Testis (tissue), 2 donors: ENCODE measurements at regions not wholly inside any gene's neighbourhood (a gene's known extent, or its start where the extent isn't known, plus 50 kb on each side); places are given as distances from the start of the nearest gene placed in this dataset.
"Not testable (repeated sequence)": the region's sequence is repeated elsewhere in the genome, so short reads cannot be mapped to it uniquely, and the experiment has no call there.

Experiments
- DNase-seq: peaks from one replicate; pipeline ENCODE4 v3.0.0-alpha.2; 2019
- H3K27ac ChIP-seq, 2 donors: fragments of 200-600 bp; sonication (generic); one replicate each; pipeline ENCODE4 v1.5.1; 2019
- H3K27me3 ChIP-seq: fragments of 200-600 bp; sonication (generic); one replicate; pipeline ENCODE4 v1.5.1; 2019
- H3K36me3 ChIP-seq: fragments of 200-600 bp; sonication (generic); one replicate; pipeline ENCODE4 v1.5.1; 2017; ENCODE audit warnings: low read depth; ENCODE audit errors: missing control alignments
- H3K4me1 ChIP-seq: fragments of 200-600 bp; sonication (generic); one replicate; pipeline ENCODE4 v1.5.1; 2019
- H3K4me3 ChIP-seq, 2 donors: fragments of 200-600 bp; sonication (generic); one replicate each; pipeline ENCODE4 v1.5.1; 2017 to 2019
- H3K9me3 ChIP-seq: fragments of 200-600 bp; sonication (generic); one replicate; pipeline ENCODE4 v1.5.1; 2017
- CTCF ChIP-seq, 3 experiments: fragments of 450-650 bp in 2 of 3; fragments of 200-600 bp in 1 of 3; sonication (generic) in 1 of 3; IDR thresholded peaks; one replicate each; pipeline ENCODE4 v1.5.1; 2016 to 2019; ENCODE audit warnings: antibody characterized with exemption in 3 of 3, mild to moderate bottlenecking in 2 of 3, moderate library complexity in 1 of 3
- POLR2A ChIP-seq: fragments of 450-650 bp; IDR thresholded peaks from one replicate; pipeline ENCODE4 v1.6.1; 2017; ENCODE audit warnings: antibody characterized with exemption, mild to moderate bottlenecking, moderate library complexity
- WGBS, 2 donors: methylation state at CpG; one replicate each; pipeline ENCODE4 v1.1.5; 2018; 5-methylcytosine and 5-hydroxymethylcytosine counted together
- intact Hi-C: fragments of 100-400 bp; cut with DNase I; formaldehyde crosslinking; loops from one replicate; pipeline ENCODE4 v1.15.1; 2023; ENCODE audit warnings: low total_unique reads

GRCh38 chr3:165919284-165919683 is 82.1 kb upstream of the BCHE start:
- no peaks in the 10 kb centered on the region for H3K27me3 ChIP-seq
- H3K27ac ChIP-seq = no peak overlapping the region
- no peaks in the 10 kb centered on the region for H3K4me1 ChIP-seq
- no peaks in the 10 kb centered on the region for H3K36me3 ChIP-seq
- no peak for DNase-seq
- peak overlapping the region; percentile 22 to 50 for H3K4me3 ChIP-seq
- no peaks in the 10 kb centered on the region for H3K9me3 ChIP-seq
- 48 to 52% methylated on average over 4 of the region's 4 CpGs for WGBS, 2 donors
- TF ChIP-seq CTCF (IDR thresholded peaks at IDR 0.05) = no peak
- no peak for TF ChIP-seq POLR2A
- intact Hi-C loops = no loop called here

- TF ChIP-seq POLR2A = no peak
- no peak for TF ChIP-seq CTCF (IDR thresholded peaks at IDR 0.05)
- Histone ChIP-seq H3K36me3 (no peaks in the 10 kb centered on the region), H3K4me1 (no peaks in the 10 kb centered on the region), H3K4me3 (peak overlapping the region; percentile 22 to 50), H3K27me3 (no peaks in the 10 kb centered on the region), H3K27ac (no peak overlapping the region), H3K9me3 (no peaks in the 10 kb centered on the region)
- peak; percentile 59 for DNase-seq
- intact Hi-C loops = no loop called here
- 73 to 75% methylated on average over 7 to 23 of the region's 23 CpGs for WGBS, 2 donors
Measured at GRCh38 chr3:165918657-165918979, 81.4 kb upstream of the BCHE start.

DNA sequence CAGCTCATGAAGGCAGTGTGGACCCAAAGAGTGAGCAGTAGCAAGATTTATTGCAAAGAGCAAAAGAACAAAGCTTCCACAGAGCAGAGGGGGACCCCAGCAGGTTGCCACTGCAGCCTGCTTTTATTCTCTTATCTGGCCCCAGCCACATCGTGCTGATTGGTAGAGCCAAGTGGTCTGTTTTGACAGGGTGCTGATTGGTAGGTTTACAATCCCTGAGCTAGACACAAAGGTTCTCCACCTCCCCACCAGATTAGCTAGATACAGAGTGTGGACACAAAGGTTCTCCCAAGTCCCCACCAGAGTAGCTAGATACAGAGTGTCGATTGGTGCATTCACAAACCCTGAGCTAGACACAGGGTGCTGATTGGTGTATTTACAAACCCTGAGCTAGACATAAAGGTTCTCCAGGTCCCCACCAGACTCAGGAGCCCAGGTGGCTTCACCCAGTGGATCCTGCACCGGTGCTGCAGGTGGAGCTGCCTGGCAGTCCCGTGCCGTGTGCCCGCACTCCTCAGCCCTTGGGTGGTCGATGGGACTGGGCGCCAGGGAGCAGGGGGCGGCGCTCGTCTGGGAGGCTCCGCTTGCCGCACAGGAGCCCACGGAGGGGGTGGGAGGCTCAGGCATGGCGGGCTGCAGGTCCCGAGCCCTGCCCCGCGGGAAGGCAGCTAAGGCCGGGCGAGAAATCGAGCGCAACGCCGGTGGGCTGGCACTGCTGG is 80.9 kb upstream of the BCHE start:
- H3K27me3 ChIP-seq, H3K36me3 ChIP-seq, H3K27ac ChIP-seq, intact Hi-C loops, DNase-seq, H3K9me3 ChIP-seq, H3K4me1 ChIP-seq: not testable (repeated sequence)
- peak overlapping the region; percentile 22 to 50 for H3K4me3 ChIP-seq
- WGBS, 2 donors = 74 to 94% methylated on average over 2 to 23 of the region's 24 CpGs

DNA sequence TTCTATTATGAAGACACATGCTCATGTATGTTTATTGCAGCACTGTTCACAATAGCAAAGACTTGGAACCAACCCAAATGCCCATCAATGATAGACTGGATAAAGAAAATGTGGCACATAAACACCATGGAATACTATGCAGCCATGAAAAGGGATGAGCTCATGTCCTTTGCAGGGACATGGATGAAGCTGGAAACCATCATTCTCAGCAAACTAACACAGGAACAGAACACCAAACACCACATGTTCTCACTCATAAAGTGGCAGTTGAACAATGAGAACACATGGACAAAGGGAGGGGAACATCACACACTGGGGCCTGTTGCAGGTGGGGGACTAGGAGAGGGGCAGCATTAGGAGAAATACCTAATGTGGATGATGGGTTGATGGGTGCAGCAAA is 77.9 kb upstream of the BCHE start:
- H3K27me3 ChIP-seq, H3K9me3 ChIP-seq, DNase-seq, H3K4me3 ChIP-seq, H3K27ac ChIP-seq, intact Hi-C loops, H3K4me1 ChIP-seq, H3K36me3 ChIP-seq: not testable (repeated sequence)

DNA sequence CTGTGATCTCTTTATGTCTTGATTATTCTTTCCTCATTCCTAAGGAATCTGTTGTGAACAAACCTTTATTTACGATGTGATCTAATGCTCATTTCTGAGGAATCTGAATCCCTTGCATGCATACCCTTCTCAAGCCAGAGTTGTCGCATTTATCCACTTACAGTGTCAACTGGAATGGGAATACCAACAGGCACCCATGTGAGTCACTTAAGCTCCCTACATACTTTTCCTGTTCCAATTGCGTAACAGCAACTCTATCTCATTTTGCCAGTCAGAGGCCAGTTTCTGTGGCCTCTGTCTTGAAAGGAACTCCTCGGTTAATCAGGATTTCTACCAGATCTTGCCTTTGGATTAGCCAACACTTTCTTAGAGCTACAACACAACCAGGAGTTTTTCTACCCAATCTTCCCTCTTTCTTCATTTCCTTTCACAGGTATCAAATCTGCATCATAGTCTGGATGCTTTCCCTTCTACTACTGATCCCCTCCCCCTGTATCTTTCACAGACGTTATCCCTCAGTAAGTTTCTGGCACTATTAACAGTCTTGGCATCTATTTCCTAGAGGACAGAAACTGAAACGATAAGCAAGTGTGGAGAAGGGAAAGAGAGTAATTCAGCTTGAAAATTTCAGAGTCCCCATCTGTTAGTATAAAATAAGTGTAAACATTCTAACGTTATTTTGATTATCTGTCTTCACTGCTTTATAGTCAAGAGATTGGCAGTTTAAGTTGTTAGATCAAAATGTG is 66.8 kb upstream of the BCHE start:
- Histone ChIP-seq H3K4me3 (no peak overlapping the region), H3K4me1 (no peaks in the 10 kb centered on the region), H3K36me3 (no peaks in the 10 kb centered on the region), H3K27me3 (no peaks in the 10 kb centered on the region), H3K27ac (no peak overlapping the region), H3K9me3 (no peaks in the 10 kb centered on the region)
- intact Hi-C loops = no loop called here
- no peak for DNase-seq
- WGBS, 2 donors = 63 to 71% methylated on average over 7 of the region's 7 CpGs
- TF ChIP-seq CTCF (IDR thresholded peaks at IDR 0.05) (no peak), POLR2A (no peak)

GRCh38 chr3:165899066-165899465 is 61.8 kb upstream of the BCHE start:
- no peaks in the 10 kb centered on the region for H3K9me3 ChIP-seq
- H3K27ac ChIP-seq = no peak overlapping the region
- no peaks in the 10 kb centered on the region for H3K36me3 ChIP-seq
- TF ChIP-seq POLR2A = no peak
- TF ChIP-seq CTCF (IDR thresholded peaks at IDR 0.05) = no peak
- no peaks in the 10 kb centered on the region for H3K27me3 ChIP-seq
- 95% methylated on average over 1 of the region's 1 CpG for WGBS, 2 donors
- H3K4me1 ChIP-seq = no peaks in the 10 kb centered on the region
- no peak for DNase-seq
- H3K4me3 ChIP-seq = no peak overlapping the region
- intact Hi-C loops = no loop called here
